HEK293 (cell line): ENCODE measurements at regions not wholly inside any gene's neighbourhood (a gene's known extent, or its start where the extent isn't known, plus 50 kb on each side); places are given as distances from the start of the nearest gene placed in this dataset.

Experiments
- CTCF ChIP-seq: fragments of 450-650 bp; formaldehyde crosslinking; IDR thresholded peaks from 2 replicates; pipeline ENCODE4 v1.5.1; 2016; ENCODE audit warnings: missing biosample characterization, missing genetic modification characterization
- KLF16 ChIP-seq: fragments of 450-650 bp; formaldehyde crosslinking; IDR thresholded peaks from 2 replicates; pipeline ENCODE4 v1.5.1; 2017; ENCODE audit warnings: missing biosample characterization, missing genetic modification characterization
- YY1 ChIP-seq: fragments of 450-650 bp; formaldehyde crosslinking; IDR thresholded peaks from 2 replicates; pipeline ENCODE4 v1.5.1; 2018; ENCODE audit warnings: missing biosample characterization, missing genetic modification characterization
- ZBTB10 ChIP-seq: fragments of 450-650 bp; formaldehyde crosslinking; IDR thresholded peaks from 2 replicates; pipeline ENCODE4 v1.5.1; 2016; ENCODE audit warnings: missing biosample characterization, missing genetic modification characterization
- ZBTB7A ChIP-seq: fragments of 450-650 bp; formaldehyde crosslinking; IDR thresholded peaks from 2 replicates; pipeline ENCODE4 v1.5.1; 2016; ENCODE audit warnings: low read depth, missing biosample characterization, missing genetic modification characterization
- ZFP3 ChIP-seq: fragments of 450-650 bp; formaldehyde crosslinking; IDR thresholded peaks from 2 replicates; pipeline ENCODE4 v1.5.1; 2016; ENCODE audit warnings: low read depth, missing biosample characterization, missing genetic modification characterization
- ZNF274 ChIP-seq, 2 experiments: fragments of 200-500 bp in 1 of 2; fragments of 450-650 bp in 1 of 2; sonication (Bioruptor generic) in 1 of 2; formaldehyde crosslinking in 1 of 2; IDR thresholded peaks; 2 replicates each; pipeline versions ENCODE4 v1.5.1 to v1.6.1; 2014 to 2016; ENCODE audit warnings: borderline replicate concordance in 1 of 2, inconsistent platforms in 1 of 2, low read length in 1 of 2, missing biosample characterization in 1 of 2, missing genetic modification characterization in 1 of 2
- ZNF37A ChIP-seq: fragments of 450-650 bp; IDR thresholded peaks from 2 replicates; pipeline ENCODE4 v1.5.1; 2018; ENCODE audit warnings: missing biosample characterization, missing genetic modification characterization
- ZNF501 ChIP-seq: fragments of 450-650 bp; formaldehyde crosslinking; IDR thresholded peaks from 2 replicates; pipeline ENCODE4 v1.5.1; 2016; ENCODE audit warnings: missing biosample characterization, missing genetic modification characterization
- ZNF558 ChIP-seq: fragments of 450-650 bp; formaldehyde crosslinking; IDR thresholded peaks from 2 replicates; pipeline ENCODE4 v1.5.1; 2016; ENCODE audit warnings: missing biosample characterization, missing genetic modification characterization
- ZSCAN16 ChIP-seq: fragments of 450-650 bp; formaldehyde crosslinking; IDR thresholded peaks from 2 replicates; pipeline ENCODE4 v1.5.1; 2016; ENCODE audit warnings: missing biosample characterization, missing genetic modification characterization
- TF ChIP-seq, protein P1 (sequence below): fragments of 450-650 bp; formaldehyde crosslinking; IDR thresholded peaks from 2 replicates; pipeline ENCODE4 v1.5.1; 2016; ENCODE audit warnings: missing biosample characterization, missing genetic modification characterization
- TF ChIP-seq, protein P2 (sequence below): fragments of 450-650 bp; formaldehyde crosslinking; IDR thresholded peaks from 2 replicates; pipeline ENCODE4 v1.5.1; 2016; ENCODE audit warnings: missing biosample characterization, missing genetic modification characterization
- TF ChIP-seq, protein P3 (sequence below): fragments of 450-650 bp; formaldehyde crosslinking; IDR thresholded peaks from 2 replicates; pipeline ENCODE4 v1.5.1; 2017; ENCODE audit warnings: missing biosample characterization, missing genetic modification characterization

DNA sequence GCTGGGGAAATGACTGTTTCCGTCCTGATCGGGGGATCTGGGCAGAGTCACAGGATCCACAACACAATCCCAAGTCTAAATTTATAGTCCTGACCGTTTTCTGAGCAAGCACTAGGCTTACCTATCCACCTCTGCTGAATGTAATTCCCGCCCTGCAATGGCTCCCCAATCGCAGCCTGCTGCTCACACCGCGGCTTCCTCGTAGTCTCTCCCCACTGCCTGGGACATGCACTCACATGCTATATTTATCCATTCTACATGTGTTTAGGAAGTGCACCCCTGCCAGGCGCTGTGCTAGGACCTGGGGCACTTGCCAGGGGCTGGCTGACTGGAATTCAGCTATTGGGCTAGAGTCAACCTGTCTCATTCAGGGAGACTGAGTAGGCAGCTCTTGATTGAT is 246.6 kb upstream of the CSF3R start:
- TF ChIP-seq ZNF501 (no peak), CTCF (tag by site-specific recombination) (no peak), ZBTB7A (no peak), ZFP3 (tag by site-specific recombination) (no peak), ZSCAN16 (tag by site-specific recombination) (no peak), YY1 (tag by site-specific recombination) (no peak), ZNF274 (IDR thresholded peaks at IDR 0.05; ENCODE audit: low read length) (no peak), ZNF274 (tag by site-specific recombination; IDR thresholded peaks at IDR 0.05; ENCODE audit: borderline replicate concordance) (no peak), ZNF37A (tag by site-specific recombination) (no peak), ZBTB10 (tag by site-specific recombination) (no peak), KLF16 (no peak), ZNF558 (no peak)
- TF ChIP-seq, protein P1, sequence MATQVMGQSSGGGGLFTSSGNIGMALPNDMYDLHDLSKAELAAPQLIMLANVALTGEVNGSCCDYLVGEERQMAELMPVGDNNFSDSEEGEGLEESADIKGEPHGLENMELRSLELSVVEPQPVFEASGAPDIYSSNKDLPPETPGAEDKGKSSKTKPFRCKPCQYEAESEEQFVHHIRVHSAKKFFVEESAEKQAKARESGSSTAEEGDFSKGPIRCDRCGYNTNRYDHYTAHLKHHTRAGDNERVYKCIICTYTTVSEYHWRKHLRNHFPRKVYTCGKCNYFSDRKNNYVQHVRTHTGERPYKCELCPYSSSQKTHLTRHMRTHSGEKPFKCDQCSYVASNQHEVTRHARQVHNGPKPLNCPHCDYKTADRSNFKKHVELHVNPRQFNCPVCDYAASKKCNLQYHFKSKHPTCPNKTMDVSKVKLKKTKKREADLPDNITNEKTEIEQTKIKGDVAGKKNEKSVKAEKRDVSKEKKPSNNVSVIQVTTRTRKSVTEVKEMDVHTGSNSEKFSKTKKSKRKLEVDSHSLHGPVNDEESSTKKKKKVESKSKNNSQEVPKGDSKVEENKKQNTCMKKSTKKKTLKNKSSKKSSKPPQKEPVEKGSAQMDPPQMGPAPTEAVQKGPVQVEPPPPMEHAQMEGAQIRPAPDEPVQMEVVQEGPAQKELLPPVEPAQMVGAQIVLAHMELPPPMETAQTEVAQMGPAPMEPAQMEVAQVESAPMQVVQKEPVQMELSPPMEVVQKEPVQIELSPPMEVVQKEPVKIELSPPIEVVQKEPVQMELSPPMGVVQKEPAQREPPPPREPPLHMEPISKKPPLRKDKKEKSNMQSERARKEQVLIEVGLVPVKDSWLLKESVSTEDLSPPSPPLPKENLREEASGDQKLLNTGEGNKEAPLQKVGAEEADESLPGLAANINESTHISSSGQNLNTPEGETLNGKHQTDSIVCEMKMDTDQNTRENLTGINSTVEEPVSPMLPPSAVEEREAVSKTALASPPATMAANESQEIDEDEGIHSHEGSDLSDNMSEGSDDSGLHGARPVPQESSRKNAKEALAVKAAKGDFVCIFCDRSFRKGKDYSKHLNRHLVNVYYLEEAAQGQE (tag by site-specific recombination): no peak
- TF ChIP-seq, protein P2, sequence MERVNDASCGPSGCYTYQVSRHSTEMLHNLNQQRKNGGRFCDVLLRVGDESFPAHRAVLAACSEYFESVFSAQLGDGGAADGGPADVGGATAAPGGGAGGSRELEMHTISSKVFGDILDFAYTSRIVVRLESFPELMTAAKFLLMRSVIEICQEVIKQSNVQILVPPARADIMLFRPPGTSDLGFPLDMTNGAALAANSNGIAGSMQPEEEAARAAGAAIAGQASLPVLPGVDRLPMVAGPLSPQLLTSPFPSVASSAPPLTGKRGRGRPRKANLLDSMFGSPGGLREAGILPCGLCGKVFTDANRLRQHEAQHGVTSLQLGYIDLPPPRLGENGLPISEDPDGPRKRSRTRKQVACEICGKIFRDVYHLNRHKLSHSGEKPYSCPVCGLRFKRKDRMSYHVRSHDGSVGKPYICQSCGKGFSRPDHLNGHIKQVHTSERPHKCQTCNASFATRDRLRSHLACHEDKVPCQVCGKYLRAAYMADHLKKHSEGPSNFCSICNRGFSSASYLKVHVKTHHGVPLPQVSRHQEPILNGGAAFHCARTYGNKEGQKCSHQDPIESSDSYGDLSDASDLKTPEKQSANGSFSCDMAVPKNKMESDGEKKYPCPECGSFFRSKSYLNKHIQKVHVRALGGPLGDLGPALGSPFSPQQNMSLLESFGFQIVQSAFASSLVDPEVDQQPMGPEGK (tag by site-specific recombination): no peak
- TF ChIP-seq, protein P3, sequence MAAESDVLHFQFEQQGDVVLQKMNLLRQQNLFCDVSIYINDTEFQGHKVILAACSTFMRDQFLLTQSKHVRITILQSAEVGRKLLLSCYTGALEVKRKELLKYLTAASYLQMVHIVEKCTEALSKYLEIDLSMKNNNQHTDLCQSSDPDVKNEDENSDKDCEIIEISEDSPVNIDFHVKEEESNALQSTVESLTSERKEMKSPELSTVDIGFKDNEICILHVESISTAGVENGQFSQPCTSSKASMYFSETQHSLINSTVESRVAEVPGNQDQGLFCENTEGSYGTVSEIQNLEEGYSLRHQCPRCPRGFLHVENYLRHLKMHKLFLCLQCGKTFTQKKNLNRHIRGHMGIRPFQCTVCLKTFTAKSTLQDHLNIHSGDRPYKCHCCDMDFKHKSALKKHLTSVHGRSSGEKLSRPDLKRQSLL (tag by site-specific recombination): no peak
